DMS53 treated with DMSO at 0.1 percent for 48 hours (cell line): ENCODE measurements at regions not wholly inside any gene's neighbourhood (a gene's known extent, or its start where the extent isn't known, plus 50 kb on each side); places are given as distances from the start of the nearest gene placed in this dataset.

Experiments used
- DNase-seq: peaks from one replicate; lab custom pipeline; 2025; ENCODE audit not compliant: unreplicated experiment; lab: John Stamatoyannopoulos, UW

DNA sequence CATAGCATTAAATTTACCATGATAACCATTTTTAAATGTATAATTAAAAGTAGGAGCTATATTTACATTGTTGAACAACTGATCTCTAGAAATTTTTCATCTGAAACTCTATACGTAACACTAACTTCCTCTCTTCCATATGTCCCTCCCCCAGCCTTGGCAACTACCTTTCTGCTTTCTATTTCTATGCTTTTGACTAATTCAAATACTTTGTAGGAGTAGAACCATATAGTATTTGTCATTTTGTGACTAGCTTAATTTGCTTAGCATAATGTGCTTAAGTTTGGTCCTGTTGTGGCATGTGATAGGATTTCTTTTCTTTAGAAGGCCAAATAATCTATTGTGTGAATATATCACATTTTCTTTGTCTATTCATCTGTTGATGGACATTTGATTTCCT, 225.3 kb upstream of the POT1 start:
- DNase-seq = no peak

- DNase-seq = no peak
Observed at GRCh38 chr7:125149151-125149550, 219.5 kb upstream of the POT1 start.

GRCh38 chr7:125147047-125147446, 217.4 kb upstream of the POT1 start:
- DNase-seq = no peak

DNA sequence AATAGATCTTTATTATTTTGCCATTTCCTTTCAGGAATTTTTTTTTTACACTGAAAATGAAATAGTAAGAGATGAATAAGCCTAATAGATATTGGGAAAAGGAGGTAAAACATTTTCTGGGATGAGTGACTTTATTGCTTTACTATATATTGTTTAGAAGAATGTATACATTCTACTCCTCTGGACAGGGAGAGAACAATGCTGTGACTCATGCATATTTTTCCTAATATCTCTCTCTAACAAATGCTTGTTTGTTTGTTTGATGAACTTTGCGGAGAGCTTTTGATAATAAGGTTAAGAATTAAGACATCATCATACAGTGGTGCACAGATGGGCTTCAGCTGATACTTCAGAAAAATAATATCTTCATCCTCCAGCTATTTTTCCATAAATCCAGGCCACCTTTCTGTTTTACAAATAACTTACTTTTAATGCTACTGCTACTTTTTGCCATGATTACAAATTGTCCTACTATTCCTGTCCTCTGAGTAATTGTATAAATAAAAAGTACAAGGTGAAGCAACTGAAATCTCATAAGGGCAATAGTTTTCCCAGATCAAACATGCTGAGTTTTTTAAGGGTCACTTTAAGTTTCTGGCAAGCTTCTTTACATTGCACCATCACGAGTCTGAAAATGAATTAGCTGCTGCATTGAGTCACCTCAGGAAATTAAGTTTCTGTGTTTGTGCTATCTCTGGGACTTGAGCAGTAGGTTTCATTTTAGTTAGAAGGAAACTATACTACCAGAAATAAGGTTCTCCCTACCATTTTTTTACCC, 207.3 kb upstream of the POT1 start:
- DNase-seq = no peak

DNA sequence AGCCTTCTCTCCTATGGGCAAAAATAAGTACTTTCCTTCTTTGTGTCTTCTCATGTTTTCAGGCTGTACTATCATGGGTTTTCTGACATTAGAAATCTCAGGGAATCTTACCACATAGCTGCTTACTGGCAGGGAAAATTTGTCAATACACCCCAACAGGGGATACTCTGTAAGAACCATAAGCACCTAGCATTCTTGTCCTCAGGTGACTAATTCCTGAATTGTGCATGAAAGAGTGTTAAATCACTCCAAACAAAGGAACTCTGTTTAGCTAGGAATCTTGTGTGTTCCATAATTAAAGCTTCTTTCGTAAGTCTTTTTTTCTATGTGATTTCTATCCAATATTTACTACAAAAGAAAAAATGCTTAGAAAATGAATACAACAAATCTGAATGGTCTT, 206.7 kb upstream of the POT1 start:
- no peak for DNase-seq

- DNase-seq = no peak
Observed at GRCh38 chr7:125130173-125130572, 200.5 kb upstream of the POT1 start.

- DNase-seq = no peak
Observed at GRCh38 chr7:125127304-125127703, 197.7 kb upstream of the POT1 start.

DNA sequence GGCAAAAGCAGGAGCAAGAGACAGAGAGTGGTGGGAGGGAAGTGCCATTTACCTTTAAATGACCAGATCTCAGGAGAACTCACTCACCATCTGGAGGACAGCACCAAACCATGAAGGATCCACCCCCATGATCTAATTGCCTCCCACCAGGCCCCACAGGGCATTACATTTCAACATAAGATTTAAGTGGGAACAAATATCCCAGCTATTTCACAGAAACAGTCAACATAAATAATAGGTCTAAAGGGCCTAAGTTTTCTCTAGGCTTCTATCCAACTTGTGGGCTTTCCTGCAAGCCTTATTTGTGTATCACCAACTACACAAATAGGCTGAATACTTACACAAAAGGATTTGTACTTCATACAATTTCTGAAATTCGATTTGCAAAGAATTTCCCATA, 196.8 kb upstream of the POT1 start:
- no peak for DNase-seq

- DNase-seq = no peak
Observed at GRCh38 chr7:125125315-125125714, 195.7 kb upstream of the POT1 start.

GRCh38 chr7:125122173-125122572, 192.5 kb upstream of the POT1 start:
- DNase-seq = no peak

DNA sequence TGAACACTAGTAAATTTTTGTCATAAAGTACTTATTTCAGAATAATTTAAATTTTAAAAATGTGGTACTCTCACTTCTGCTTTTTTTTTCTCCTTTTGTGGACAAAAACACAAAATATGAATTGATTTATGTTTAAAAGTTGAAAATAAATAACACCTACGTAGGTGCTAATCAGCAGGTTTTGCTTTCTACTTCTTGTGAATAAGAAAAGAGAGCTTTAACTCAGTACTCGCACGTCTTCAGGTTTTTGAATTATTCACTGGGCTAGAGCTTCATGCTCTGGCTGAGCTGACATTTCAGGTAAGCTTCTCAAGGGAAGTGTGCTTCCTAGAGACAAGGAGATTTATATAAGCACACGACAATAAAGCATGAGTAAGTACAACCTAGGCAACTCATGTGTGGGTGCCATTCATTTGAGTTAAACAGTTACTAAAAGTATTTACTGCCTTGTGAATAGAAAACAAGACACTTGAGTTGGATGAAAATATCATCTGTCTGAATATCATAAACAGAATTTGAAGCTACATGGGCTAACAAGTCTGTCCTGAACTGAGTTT, 190.0 kb upstream of the POT1 start:
- no peak for DNase-seq

DNA sequence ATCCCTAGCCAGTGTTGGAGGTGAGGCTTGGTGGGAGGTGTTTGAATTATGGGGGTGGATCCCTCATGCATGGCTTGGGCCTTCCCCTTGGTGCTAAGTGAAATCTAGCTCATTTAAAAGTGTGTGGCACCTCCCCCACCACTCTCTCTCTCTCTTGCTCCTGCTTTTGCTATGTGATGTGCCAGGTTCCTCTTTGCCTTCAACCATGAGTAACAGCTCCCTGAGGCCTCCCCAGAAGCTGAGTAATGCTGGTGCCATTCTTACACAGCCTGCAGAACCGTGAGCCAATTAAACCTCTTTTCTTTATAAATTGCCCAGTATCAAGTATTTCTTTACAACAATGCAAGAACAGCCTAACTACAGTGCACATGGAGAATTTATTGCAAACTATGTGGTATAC, 188.8 kb upstream of the POT1 start:
- no peak for DNase-seq

GRCh38 chr7:125112850-125113249, 183.2 kb upstream of the POT1 start:
- no peak for DNase-seq

DNA sequence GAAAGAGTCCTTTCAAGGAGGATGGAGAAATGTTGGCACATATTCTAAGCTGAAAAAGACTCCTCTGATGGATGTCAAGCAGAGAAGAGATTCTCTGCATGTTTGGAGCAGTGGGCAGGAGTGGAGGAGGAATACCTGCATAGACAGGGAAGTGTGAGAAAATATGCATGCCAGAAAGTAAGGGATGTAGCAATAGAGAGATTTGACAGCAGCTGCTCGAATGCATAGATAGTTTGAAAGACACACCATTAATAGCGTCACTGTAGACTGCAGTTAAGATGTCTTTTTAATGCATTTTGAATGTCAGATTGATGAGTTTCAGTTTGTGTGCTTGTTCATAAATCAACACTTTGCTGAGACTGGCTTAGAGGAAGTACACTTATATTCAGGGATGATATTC, 169.9 kb upstream of the POT1 start:
- DNase-seq = no peak

- no peak for DNase-seq
Observed at GRCh38 chr7:125098377-125098970, 168.8 kb upstream of the POT1 start.

DNA sequence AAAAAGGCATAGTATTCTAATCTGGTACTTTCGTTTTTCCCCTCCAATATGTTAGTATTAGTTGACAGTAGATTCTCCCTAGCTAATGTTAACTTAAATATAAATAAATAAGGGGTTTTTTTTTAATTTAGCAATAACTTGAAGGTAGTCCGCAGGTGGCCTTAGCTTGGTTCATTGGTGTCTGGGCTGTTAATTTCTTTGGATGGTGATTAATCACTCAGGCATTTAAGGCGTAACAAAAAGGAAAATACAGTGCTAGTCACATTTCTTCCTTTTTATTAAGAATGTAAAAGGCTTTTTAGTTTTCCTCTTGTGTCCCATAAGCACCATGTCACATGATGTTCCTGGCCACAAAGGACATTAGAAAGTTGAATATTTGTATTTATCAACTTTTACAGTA, 161.0 kb upstream of the POT1 start:
- DNase-seq = no peak

DNA sequence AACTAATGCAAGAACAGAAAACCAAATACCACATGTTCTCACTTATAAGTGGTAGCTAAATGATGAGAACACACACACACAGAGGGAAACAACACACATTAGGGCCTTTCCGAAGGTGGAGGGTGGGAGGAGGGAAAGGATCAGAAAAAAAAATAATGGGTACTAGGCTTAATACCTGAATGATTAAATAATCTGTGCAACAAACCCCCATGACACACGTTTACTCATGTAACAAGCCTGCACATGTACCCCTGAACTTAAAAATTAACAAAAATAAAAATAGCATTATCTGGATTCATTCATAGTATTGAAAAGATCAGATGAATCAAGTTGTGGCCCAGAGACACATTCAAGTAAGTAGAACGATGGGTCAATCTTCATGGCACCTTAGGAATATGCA, 159.5 kb upstream of the POT1 start:
- no peak for DNase-seq

DNA sequence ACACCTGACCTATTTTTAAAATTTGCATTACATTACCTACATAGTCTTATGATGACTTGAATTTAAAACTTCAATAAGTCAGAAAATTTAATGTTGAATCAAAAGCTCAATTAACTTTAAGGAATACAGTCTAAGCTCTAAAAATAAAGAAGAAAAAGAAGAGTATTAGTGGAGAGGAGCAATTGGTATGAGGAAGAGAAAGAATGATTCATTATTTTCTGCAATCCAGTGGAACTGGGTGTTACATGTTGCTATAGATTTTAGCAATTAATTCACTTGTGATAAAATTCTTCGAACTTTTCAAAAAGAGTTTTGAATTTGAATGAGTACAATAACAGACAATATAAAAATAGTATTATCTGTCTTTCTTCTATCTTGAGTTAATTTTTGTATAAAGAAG, 158.9 kb upstream of the POT1 start:
- DNase-seq = no peak

DNA sequence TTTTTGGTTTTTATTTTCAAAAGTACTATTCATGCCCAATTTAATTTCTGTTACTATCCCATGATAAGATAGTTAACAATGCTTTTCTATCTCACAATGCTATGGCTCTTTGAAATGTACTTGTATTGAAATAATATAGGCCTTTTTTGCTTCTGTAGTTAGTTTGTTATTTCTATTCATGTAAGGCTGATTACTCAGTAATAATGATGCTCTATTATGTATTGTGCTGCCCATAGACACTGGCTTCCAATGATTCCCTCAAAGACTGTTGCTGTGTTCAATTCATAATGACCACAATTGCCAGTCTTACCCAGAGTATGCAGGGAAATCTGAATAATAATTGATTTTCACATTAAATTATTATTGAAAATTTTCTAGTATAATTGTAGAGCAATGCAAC, 155.5 kb upstream of the POT1 start:
- DNase-seq = no peak

DNA sequence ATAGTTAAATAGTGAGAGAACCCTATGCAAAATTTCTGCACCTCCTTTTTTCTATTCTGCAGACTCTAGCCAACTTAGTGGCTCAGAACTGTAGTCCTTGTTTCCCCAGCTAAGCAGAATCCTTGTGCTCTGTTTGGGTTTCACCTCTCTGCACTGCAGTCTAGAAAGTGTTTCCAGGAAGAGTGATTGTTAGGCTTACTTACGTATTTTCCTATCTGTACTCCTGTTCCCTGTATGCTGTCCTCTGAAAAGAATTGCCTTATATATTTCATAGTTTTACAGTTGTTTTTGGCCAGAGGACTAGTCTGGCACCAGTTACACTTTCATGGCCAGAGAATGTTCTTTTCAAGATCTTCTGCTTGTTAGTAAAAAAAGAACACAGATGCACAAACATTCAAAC, 154.6 kb upstream of the POT1 start:
- DNase-seq = no peak

GRCh38 chr7:125074141-125074540, 144.5 kb upstream of the POT1 start:
- peak; percentile 51 for DNase-seq

- no peak for DNase-seq
Observed at GRCh38 chr7:125065546-125065945, 135.9 kb upstream of the POT1 start.

DNA sequence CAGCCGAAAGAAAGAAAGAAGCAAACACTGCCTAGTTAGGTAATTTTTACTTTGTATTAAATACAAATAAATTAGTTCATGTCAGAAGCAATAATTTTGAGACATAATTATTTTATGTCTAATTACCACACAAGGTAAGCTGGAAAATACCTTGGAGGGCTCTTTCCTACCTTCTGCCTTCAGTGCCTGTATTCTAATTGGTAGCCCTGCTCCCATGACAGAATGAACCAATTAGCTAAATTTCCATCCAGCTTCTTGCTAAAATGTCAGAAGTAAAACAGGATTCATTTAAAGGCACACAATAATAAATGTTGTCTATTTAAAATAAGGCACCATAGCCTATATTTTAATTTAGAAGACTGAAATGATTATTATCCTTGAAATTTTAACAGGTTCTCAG, 135.4 kb upstream of the POT1 start:
- no peak for DNase-seq
